ENCODE measurements at regions not wholly inside any gene's neighbourhood (a gene's known extent, or its start where the extent isn't known, plus 50 kb on each side); places are given as distances from the start of the nearest gene placed in this dataset.

DNA sequence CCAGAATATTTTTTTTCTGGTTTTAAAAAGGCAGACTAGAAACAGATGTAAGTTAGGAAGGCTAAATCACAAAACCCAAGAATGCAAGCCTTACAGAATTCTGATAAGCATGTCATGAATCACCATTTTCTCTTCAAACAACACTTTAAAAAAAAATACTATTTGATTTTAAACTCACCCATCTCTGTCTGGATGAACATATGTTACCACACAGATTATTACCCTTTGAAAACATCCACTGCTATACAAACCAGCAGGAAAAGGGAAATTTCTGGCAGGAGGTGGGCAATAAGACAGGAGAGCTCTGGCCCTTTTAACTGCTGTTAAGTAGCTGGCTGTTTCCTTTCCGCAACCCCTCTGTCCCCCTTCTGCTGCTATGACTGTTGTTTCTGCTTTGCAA, 317.7 kb upstream of the NOCT start:
- no peak for TF ChIP-seq ZNF274 (IDR thresholded peaks at IDR 0.05; ENCODE audit: low read depth, low read length)
- no peak for TF ChIP-seq SUZ12 (IDR thresholded peaks at IDR 0.05; ENCODE audit: extremely low read depth, insufficient read depth, insufficient read length)
- no peak for TF ChIP-seq YY1 (IDR thresholded peaks at IDR 0.05; ENCODE audit: insufficient read depth, insufficient read length)
